Thoracic aorta (tissue), 2 donors: ENCODE measurements at regions not wholly inside any gene's neighbourhood (a gene's known extent, or its start where the extent isn't known, plus 50 kb on each side); places are given as distances from the start of the nearest gene placed in this dataset.

Experiments used
- ATAC-seq: fragments of 150-250 bp; one replicate; pipeline ENCODE4 v1.8.0; 2017; ENCODE audit warnings: low read depth; ENCODE audit not compliant: insufficient number of reproducible peaks, low FRiP score
- DNase-seq: peaks from one replicate; pipeline ENCODE4 v3.0.0-alpha.2; 2020; ENCODE audit warnings: low spot score
- H3K27ac ChIP-seq, 2 donors: fragments of 200-600 bp; sonication (generic); 1 replicate in 1 of 2; 2 replicates in 1 of 2; pipeline ENCODE4 v1.5.1; 2016; ENCODE audit warnings: mild to moderate bottlenecking in 2 of 2, moderate library complexity in 2 of 2
- H3K27me3 ChIP-seq: fragments of 200-600 bp; sonication (generic); replicated peaks from 2 replicates; pipeline ENCODE4 v1.6.0; 2016; ENCODE audit warnings: mild to moderate bottlenecking; ENCODE audit not compliant: insufficient read depth
- H3K36me3 ChIP-seq: fragments of 200-600 bp; sonication (generic); one replicate; pipeline ENCODE4 v1.5.1; 2016
- H3K4me1 ChIP-seq, 2 donors: fragments of 200-600 bp; sonication (generic); 1 replicate in 1 of 2; 2 replicates in 1 of 2; pipeline versions ENCODE4 v1.5.1 to v1.6.0; 2016; ENCODE audit warnings: low read depth in 2 of 2, mild to moderate bottlenecking in 1 of 2; ENCODE audit not compliant: control insufficient read depth in 1 of 2
- H3K4me3 ChIP-seq: fragments of 200-600 bp; sonication (generic); 2 replicates; pipeline ENCODE4 v1.5.1; 2016; ENCODE audit warnings: mild to moderate bottlenecking
- H3K9me3 ChIP-seq: fragments of 200-600 bp; sonication (generic); 2 replicates; pipeline ENCODE4 v1.5.1; 2016
- CTCF ChIP-seq: fragments of 200-600 bp; sonication (generic); IDR thresholded peaks from one replicate; pipeline ENCODE4 v1.5.1; 2019; ENCODE audit warnings: antibody characterized with exemption

GRCh38 chr18:49704334-49704733, 109.0 kb downstream of the ACAA2 start:
- H3K9me3 ChIP-seq = no peaks in the 10 kb centered on the region
- no peak for DNase-seq

GRCh38 chr18:49701190-49701589, 112.1 kb downstream of the ACAA2 start:
- ATAC-seq (no peak), DNase-seq (no peak)
- no peak overlapping the region for H3K27ac ChIP-seq

More at GRCh38 chr18:49704334-49704733, 109.0 kb downstream of the ACAA2 start:
- TF ChIP-seq CTCF = no peak
- Histone ChIP-seq H3K36me3 (no peaks in the 10 kb centered on the region), H3K27me3 (no peaks in the 10 kb centered on the region), H3K4me3 (no peak overlapping the region), H3K4me1 (peaks cover 0 to 9% of the 10 kb centered on the region in 2 donors), H3K27ac (no peak overlapping the region)
- no peak for ATAC-seq

GRCh38 chr18:49699303-49699702, 114.0 kb downstream of the ACAA2 start:
- H3K36me3 ChIP-seq = no peaks in the 10 kb centered on the region
- ATAC-seq (no peak), DNase-seq (no peak)
- H3K27ac ChIP-seq = no peak overlapping the region
- no peaks in the 10 kb centered on the region for H3K27me3 ChIP-seq
- no peak overlapping the region for H3K4me3 ChIP-seq
- H3K9me3 ChIP-seq = no peaks in the 10 kb centered on the region
- TF ChIP-seq CTCF = no peak
- H3K4me1 ChIP-seq = peaks cover 0 to 15% of the 10 kb centered on the region in 2 donors

More at GRCh38 chr18:49701190-49701589, 112.1 kb downstream of the ACAA2 start:
- Histone ChIP-seq H3K27me3 (no peaks in the 10 kb centered on the region), H3K4me1 (peaks cover 0 to 19% of the 10 kb centered on the region in 2 donors), H3K36me3 (no peaks in the 10 kb centered on the region), H3K4me3 (no peak overlapping the region), H3K9me3 (no peaks in the 10 kb centered on the region)
- no peak for TF ChIP-seq CTCF

- Histone ChIP-seq H3K27ac (no peak overlapping the region), H3K4me3 (no peak overlapping the region), H3K9me3 (no peaks in the 10 kb centered on the region), H3K36me3 (no peaks in the 10 kb centered on the region), H3K27me3 (no peaks in the 10 kb centered on the region), H3K4me1 (peaks cover 0 to 10% of the 10 kb centered on the region in 2 donors)
- no peak for TF ChIP-seq CTCF
- no peak for DNase-seq
- no peak for ATAC-seq
These were observed 114.8 kb downstream of the ACAA2 start for GRCh38 chr18:49698525-49699025.

GRCh38 chr18:49697757-49698524, 115.4 kb downstream of the ACAA2 start:
- Histone ChIP-seq H3K36me3 (no peaks in the 10 kb centered on the region), H3K4me3 (no peak overlapping the region), H3K27me3 (no peaks in the 10 kb centered on the region), H3K9me3 (no peaks in the 10 kb centered on the region), H3K4me1 (peaks cover 0 to 10% of the 10 kb centered on the region in 2 donors), H3K27ac (no peak overlapping the region)
- DNase-seq (no peak), ATAC-seq (no peak)
- TF ChIP-seq CTCF = no peak
